ENCODE measurements at regions not wholly inside any gene's neighbourhood (a gene's known extent, or its start where the extent isn't known, plus 50 kb on each side); places are given as distances from the start of the nearest gene placed in this dataset.

DNA sequence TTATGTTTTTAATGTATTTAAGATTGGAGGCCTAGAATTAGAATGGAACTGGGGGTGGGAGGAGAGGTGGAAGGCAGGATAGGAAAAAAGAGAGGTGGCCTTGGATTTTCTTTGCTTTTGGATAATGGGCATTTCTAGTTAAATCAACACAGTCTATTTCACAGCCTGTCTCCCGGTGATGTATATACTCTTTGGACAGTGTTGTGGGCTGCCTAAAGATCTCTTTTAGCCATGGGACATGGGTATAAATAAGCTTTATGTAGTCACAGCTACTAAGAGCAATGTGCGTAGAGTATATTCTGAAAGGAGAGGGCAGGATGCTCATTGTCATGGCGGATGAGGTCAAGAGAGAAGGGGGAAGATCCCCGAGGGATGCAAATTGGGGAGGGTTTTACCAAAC is 1084.4 kb upstream of the RBFOX1 start:
- Mint-ChIP-seq H3K27me3 (no peaks in the 10 kb centered on the region), H3K36me3 (no peaks in the 10 kb centered on the region), H3K9me3 (peaks cover 1 to 11% (median 5%) of the 10 kb centered on the region in 7 donors), H3K4me1 (no peaks in the 10 kb centered on the region), H3K4me3 (no peak overlapping the region), H3K27ac (no peak overlapping the region)
- no peak for DNase-seq
- ATAC-seq (ENCODE audit: low read depth in 2 of 2) = no peak
- Histone ChIP-seq H3K4me1 (ENCODE audit: control insufficient read depth, insufficient read depth, low read length, poor library complexity, severe bottlenecking) (no peaks in the 10 kb centered on the region), H3K27me3 (ENCODE audit: control insufficient read depth, insufficient read depth, low read length) (no peaks in the 10 kb centered on the region), H3K4me3 (ENCODE audit: low read depth, low read length) (no peak overlapping the region), H3K27ac (ENCODE audit: insufficient read depth, low read length, poor library complexity, severe bottlenecking) (no peak overlapping the region), H3K36me3 (ENCODE audit: control insufficient read depth, insufficient read depth, low read length) (no peaks in the 10 kb centered on the region), H3K9me3 (ENCODE audit: control insufficient read depth in 2 of 2, low read length in 2 of 2) (no peaks in the 10 kb centered on the region)

DNA sequence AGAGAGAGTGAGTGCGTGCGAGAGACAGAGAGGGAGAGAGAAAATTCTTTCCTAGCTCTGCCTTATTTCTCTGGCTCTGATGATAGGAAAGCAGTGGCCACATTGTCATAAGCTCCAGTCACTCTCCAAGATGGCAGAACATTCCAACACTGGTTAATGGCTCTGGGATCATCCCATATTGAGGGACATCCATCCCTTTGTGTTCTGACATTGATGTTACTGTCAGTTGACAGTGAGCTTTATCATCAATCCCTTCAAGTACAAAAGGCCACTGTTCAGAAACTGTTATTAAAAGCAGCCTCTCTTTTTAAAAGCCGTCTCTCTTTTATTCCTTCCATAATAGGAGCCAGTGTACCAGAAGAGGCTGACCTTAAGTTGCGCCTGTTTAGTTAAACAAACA is 1084.9 kb upstream of the RBFOX1 start:
- Histone ChIP-seq H3K9me3 (ENCODE audit: control insufficient read depth in 2 of 2, low read length in 2 of 2) (no peaks in the 10 kb centered on the region), H3K27ac (ENCODE audit: insufficient read depth, low read length, poor library complexity, severe bottlenecking) (no peak overlapping the region), H3K4me3 (ENCODE audit: low read depth, low read length) (no peak overlapping the region), H3K36me3 (ENCODE audit: control insufficient read depth, insufficient read depth, low read length) (no peaks in the 10 kb centered on the region), H3K27me3 (ENCODE audit: control insufficient read depth, insufficient read depth, low read length) (no peaks in the 10 kb centered on the region), H3K4me1 (ENCODE audit: control insufficient read depth, insufficient read depth, low read length, poor library complexity, severe bottlenecking) (no peaks in the 10 kb centered on the region)
- Mint-ChIP-seq H3K36me3 (no peaks in the 10 kb centered on the region), H3K4me1 (no peaks in the 10 kb centered on the region), H3K4me3 (no peak overlapping the region), H3K27ac (no peak overlapping the region), H3K27me3 (no peaks in the 10 kb centered on the region), H3K9me3 (peaks cover 1 to 11% (median 4%) of the 10 kb centered on the region in 7 donors)
- ATAC-seq (ENCODE audit: low read depth in 2 of 2) (no peak), DNase-seq (no peak)

DNA sequence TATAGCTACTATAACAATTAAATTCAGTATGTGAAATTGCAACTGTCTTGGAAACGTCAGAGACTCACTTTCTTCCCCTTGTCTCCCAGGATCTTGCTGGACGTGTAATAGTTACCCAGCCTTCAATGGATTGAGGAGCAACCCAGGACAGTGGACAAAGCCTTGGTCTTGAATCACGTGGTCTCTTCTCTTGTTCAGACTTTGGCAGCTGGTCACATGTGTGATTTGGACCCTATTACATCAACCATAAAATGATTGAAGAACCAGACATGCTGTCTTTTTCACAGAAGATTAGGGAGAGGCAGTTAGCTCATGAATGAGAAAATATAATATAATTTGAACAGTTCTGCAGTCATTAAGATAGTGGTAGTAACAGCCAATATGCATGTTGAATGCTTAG is 1085.5 kb upstream of the RBFOX1 start:
- Mint-ChIP-seq H3K27ac (no peak overlapping the region), H3K4me1 (no peaks in the 10 kb centered on the region), H3K4me3 (no peak overlapping the region), H3K9me3 (peaks cover 0 to 11% (median 4%) of the 10 kb centered on the region in 7 donors), H3K27me3 (no peaks in the 10 kb centered on the region), H3K36me3 (no peaks in the 10 kb centered on the region)
- no peak for ATAC-seq (ENCODE audit: low read depth in 2 of 2)
- H3K9me3 ChIP-seq (ENCODE audit: control insufficient read depth in 2 of 2, low read length in 2 of 2) = no peaks in the 10 kb centered on the region
- DNase-seq = no peak
- H3K27me3 ChIP-seq (ENCODE audit: control insufficient read depth, insufficient read depth, low read length) = no peaks in the 10 kb centered on the region
- H3K27ac ChIP-seq (ENCODE audit: insufficient read depth, low read length, poor library complexity, severe bottlenecking) = no peak overlapping the region
- H3K4me1 ChIP-seq (ENCODE audit: control insufficient read depth, insufficient read depth, low read length, poor library complexity, severe bottlenecking) = no peaks in the 10 kb centered on the region
- no peaks in the 10 kb centered on the region for H3K36me3 ChIP-seq (ENCODE audit: control insufficient read depth, insufficient read depth, low read length)
- no peak overlapping the region for H3K4me3 ChIP-seq (ENCODE audit: low read depth, low read length)

DNA sequence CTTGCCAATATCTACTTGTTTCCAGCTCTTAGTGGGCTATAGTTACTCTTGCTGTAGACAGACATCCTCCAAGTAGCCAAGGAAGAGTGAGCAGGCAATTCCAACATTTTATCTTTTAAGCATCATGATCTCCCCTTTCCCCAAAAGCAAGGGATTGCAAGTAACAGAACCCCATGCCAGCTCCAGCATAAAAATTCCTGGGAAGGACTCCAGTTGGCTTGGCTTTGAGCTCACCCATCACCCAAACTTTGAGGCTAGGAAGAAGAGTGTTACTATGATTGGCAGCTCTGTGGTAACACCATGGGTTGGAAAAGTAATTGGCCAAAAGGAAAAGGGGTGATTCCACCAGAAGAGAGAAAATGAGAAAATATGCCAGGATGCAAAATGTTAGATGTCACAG is 1086.4 kb upstream of the RBFOX1 start:
- Mint-ChIP-seq H3K9me3 (peaks cover 0 to 13% (median 4%) of the 10 kb centered on the region in 7 donors), H3K27ac (no peak overlapping the region), H3K4me1 (no peaks in the 10 kb centered on the region), H3K36me3 (no peaks in the 10 kb centered on the region), H3K27me3 (no peaks in the 10 kb centered on the region), H3K4me3 (no peak overlapping the region)
- Histone ChIP-seq H3K27me3 (ENCODE audit: control insufficient read depth, insufficient read depth, low read length) (no peaks in the 10 kb centered on the region), H3K27ac (ENCODE audit: insufficient read depth, low read length, poor library complexity, severe bottlenecking) (no peak overlapping the region), H3K36me3 (ENCODE audit: control insufficient read depth, insufficient read depth, low read length) (no peaks in the 10 kb centered on the region), H3K4me1 (ENCODE audit: control insufficient read depth, insufficient read depth, low read length, poor library complexity, severe bottlenecking) (no peaks in the 10 kb centered on the region), H3K9me3 (ENCODE audit: control insufficient read depth in 2 of 2, low read length in 2 of 2) (no peaks in the 10 kb centered on the region), H3K4me3 (ENCODE audit: low read depth, low read length) (no peak overlapping the region)
- no peak for ATAC-seq (ENCODE audit: low read depth in 2 of 2)
- no peak for DNase-seq

DNA sequence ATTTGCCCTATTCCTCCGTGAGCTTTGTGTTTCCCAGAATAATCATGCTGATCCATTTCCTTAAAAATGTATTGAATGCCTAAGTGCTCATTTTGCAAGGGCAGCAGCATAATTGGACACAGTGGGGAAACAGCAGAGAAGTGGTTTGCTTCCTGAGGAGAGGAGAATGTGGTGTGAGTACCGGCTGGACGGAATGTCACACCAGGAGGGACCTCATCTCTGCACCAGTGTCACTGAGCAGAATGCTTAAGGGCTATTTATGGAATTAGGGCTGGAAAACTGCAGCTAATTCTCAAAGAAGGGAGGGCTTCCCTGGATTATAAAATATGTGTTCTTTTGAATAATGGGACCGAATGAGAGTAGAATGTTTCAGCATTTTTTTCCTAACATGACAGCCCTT is 1100.6 kb upstream of the RBFOX1 start:
- peaks cover 3 to 4% of the 10 kb centered on the region in 2 experiments for H3K9me3 ChIP-seq (ENCODE audit: control insufficient read depth in 2 of 2, low read length in 2 of 2)
- ATAC-seq (ENCODE audit: low read depth in 2 of 2) (no peak), DNase-seq (no peak)
- no peaks in the 10 kb centered on the region for H3K36me3 ChIP-seq (ENCODE audit: control insufficient read depth, insufficient read depth, low read length)
- H3K4me3 Mint-ChIP-seq = no peak overlapping the region
- peaks cover 0 to 14% (median 7%) of the 10 kb centered on the region in 7 donors for H3K9me3 Mint-ChIP-seq
- no peaks in the 10 kb centered on the region for H3K27me3 Mint-ChIP-seq
- no peak overlapping the region for H3K27ac Mint-ChIP-seq
- no peaks in the 10 kb centered on the region for H3K4me1 Mint-ChIP-seq
- no peaks in the 10 kb centered on the region for H3K4me1 ChIP-seq (ENCODE audit: control insufficient read depth, insufficient read depth, low read length, poor library complexity, severe bottlenecking)
- H3K27ac ChIP-seq (ENCODE audit: insufficient read depth, low read length, poor library complexity, severe bottlenecking) = no peak overlapping the region
- no peaks in the 10 kb centered on the region for H3K27me3 ChIP-seq (ENCODE audit: control insufficient read depth, insufficient read depth, low read length)
- H3K4me3 ChIP-seq (ENCODE audit: low read depth, low read length) = no peak overlapping the region
- no peaks in the 10 kb centered on the region for H3K36me3 Mint-ChIP-seq

DNA sequence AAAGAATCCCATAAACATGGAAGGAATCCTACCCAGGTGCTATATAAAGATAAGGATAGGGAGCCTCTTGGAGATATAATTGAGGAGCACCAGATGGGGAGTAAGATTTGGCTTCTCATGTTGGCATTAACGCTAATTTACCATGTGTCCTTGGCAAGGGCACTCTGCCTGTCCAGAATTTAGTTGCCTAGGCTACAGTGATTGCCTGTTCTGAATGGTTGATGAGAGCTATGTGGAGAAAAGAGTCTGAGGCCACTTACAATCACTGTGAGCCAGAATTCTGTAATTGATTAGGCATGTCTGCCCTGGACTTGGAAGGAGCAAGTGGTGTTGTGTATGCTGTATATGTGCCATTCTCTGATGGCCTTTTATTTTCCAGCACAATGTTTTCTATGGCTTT is 1101.2 kb upstream of the RBFOX1 start:
- no peak for ATAC-seq (ENCODE audit: low read depth in 2 of 2)
- H3K36me3 Mint-ChIP-seq = no peaks in the 10 kb centered on the region
- Histone ChIP-seq H3K4me1 (ENCODE audit: control insufficient read depth, insufficient read depth, low read length, poor library complexity, severe bottlenecking) (no peaks in the 10 kb centered on the region), H3K9me3 (ENCODE audit: control insufficient read depth in 2 of 2, low read length in 2 of 2) (peaks cover 3 to 4% of the 10 kb centered on the region in 2 experiments), H3K36me3 (ENCODE audit: control insufficient read depth, insufficient read depth, low read length) (no peaks in the 10 kb centered on the region), H3K4me3 (ENCODE audit: low read depth, low read length) (no peak overlapping the region), H3K27me3 (ENCODE audit: control insufficient read depth, insufficient read depth, low read length) (no peaks in the 10 kb centered on the region), H3K27ac (ENCODE audit: insufficient read depth, low read length, poor library complexity, severe bottlenecking) (no peak overlapping the region)
- no peak overlapping the region for H3K4me3 Mint-ChIP-seq
- H3K27me3 Mint-ChIP-seq = no peaks in the 10 kb centered on the region
- H3K9me3 Mint-ChIP-seq = peaks cover 0 to 14% (median 7%) of the 10 kb centered on the region in 7 donors
- no peak overlapping the region for H3K27ac Mint-ChIP-seq
- no peak for DNase-seq
- no peaks in the 10 kb centered on the region for H3K4me1 Mint-ChIP-seq

DNA sequence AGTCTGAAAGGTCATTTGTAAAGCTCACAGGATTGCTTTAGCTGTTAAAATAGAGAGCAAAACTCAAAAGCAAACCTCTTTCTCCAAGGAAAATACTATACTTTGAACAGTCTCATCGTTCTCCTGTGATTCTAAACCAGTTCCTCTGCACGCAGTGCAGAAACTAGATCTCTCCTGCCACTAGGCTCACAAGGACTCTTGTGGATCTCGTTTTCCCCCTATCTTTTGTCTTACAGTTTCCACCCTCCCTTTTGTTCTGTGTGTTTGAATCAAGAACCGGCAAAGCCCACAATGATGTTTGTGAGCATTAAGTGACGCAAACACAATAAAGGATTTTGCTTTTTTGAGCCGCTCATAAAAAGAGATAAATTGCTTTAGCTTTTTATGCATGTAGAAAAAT is 1103.5 kb upstream of the RBFOX1 start:
- peaks cover 2 to 9% of the 10 kb centered on the region in 2 experiments for H3K9me3 ChIP-seq (ENCODE audit: control insufficient read depth in 2 of 2, low read length in 2 of 2)
- no peak for ATAC-seq (ENCODE audit: low read depth in 2 of 2)
- H3K27me3 ChIP-seq (ENCODE audit: control insufficient read depth, insufficient read depth, low read length) = no peaks in the 10 kb centered on the region
- no peak overlapping the region for H3K4me3 ChIP-seq (ENCODE audit: low read depth, low read length)
- Mint-ChIP-seq H3K4me1 (no peaks in the 10 kb centered on the region), H3K27ac (no peak overlapping the region), H3K9me3 (peaks cover 0 to 10% (median 6%) of the 10 kb centered on the region in 7 donors), H3K27me3 (no peaks in the 10 kb centered on the region), H3K36me3 (no peaks in the 10 kb centered on the region), H3K4me3 (no peak overlapping the region)
- H3K4me1 ChIP-seq (ENCODE audit: control insufficient read depth, insufficient read depth, low read length, poor library complexity, severe bottlenecking) = no peaks in the 10 kb centered on the region
- no peaks in the 10 kb centered on the region for H3K36me3 ChIP-seq (ENCODE audit: control insufficient read depth, insufficient read depth, low read length)
- no peak overlapping the region for H3K27ac ChIP-seq (ENCODE audit: insufficient read depth, low read length, poor library complexity, severe bottlenecking)
- no peak for DNase-seq

DNA sequence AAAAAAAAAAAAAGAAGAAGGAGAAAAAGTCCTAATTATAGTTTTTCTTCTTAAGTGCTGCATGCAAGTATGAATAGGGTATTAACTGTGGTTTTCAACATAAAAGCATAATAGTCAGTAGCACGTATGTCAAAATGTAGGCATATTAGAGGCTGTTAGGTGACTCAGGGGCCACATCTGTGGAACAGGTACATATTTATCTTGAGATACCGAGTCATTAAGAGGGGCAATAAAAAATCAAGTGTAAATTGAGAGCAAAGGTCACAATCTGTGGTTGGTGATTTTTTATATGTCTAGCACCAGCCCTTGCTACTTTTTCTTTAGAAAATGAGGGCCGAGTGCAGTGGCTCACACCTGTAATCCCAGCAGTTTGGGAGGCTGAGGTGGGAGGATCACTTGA is 1113.8 kb upstream of the RBFOX1 start:
- Mint-ChIP-seq H3K9me3 (peaks cover 0 to 12% (median 5%) of the 10 kb centered on the region in 7 donors), H3K27me3 (no peaks in the 10 kb centered on the region), H3K36me3 (no peaks in the 10 kb centered on the region), H3K4me3 (no peak overlapping the region), H3K4me1 (no peaks in the 10 kb centered on the region), H3K27ac (no peak overlapping the region)
- no peaks in the 10 kb centered on the region for H3K36me3 ChIP-seq (ENCODE audit: control insufficient read depth, insufficient read depth, low read length)
- H3K4me3 ChIP-seq (ENCODE audit: low read depth, low read length) = no peak overlapping the region
- H3K9me3 ChIP-seq (ENCODE audit: control insufficient read depth in 2 of 2, low read length in 2 of 2) = no peaks in the 10 kb centered on the region
- DNase-seq = no peak
- no peak for ATAC-seq (ENCODE audit: low read depth in 2 of 2)
- H3K27ac ChIP-seq (ENCODE audit: insufficient read depth, low read length, poor library complexity, severe bottlenecking) = no peak overlapping the region
- H3K4me1 ChIP-seq (ENCODE audit: control insufficient read depth, insufficient read depth, low read length, poor library complexity, severe bottlenecking) = no peaks in the 10 kb centered on the region
- no peaks in the 10 kb centered on the region for H3K27me3 ChIP-seq (ENCODE audit: control insufficient read depth, insufficient read depth, low read length)
